ENCODE measurements at regions not wholly inside any gene's neighbourhood (a gene's known extent, or its start where the extent isn't known, plus 50 kb on each side); places are given as distances from the start of the nearest gene placed in this dataset.

DNA sequence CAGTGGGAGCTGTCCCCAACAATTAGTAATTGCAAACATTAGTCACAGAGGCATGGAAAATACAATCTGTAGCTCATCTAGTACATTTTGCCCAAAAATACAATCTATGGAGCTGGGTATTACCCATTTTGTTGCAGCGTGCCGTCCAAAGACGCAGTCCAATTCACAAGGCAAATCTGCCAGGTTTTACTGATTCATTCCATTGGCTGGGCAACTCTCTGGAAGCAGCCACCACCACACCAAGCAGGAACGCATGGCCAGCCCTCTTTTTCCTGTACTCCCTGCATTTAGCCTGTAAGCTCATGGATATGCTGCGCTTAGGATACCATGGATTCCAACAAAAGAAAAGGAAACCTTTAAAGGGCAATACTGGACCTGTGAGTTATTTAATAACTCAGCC is 60.5 kb upstream of the ARRDC4 start:
- no peak for DNase-seq (ENCODE audit: low spot score)
- Mint-ChIP-seq H3K9me3 (no peaks in the 10 kb centered on the region), H3K4me1 (peaks cover 4% of the 10 kb centered on the region), H3K27ac (no peak overlapping the region), H3K27me3 (ENCODE audit: low read depth) (peaks cover 2% of the 10 kb centered on the region), H3K36me3 (no peaks in the 10 kb centered on the region), H3K4me3 (no peak overlapping the region)
- ATAC-seq: no peak
- ChIA-PET CTCF (interaction anchor here (0.7 to 4.4 kb wide), 12 partner anchors 11 to 528 kb away, joined by 3 to 51 read pairs (median 5); no protein-coding TSS in a partner anchor), POLR2A (no interaction called here)
- TF ChIP-seq, protein P1, sequence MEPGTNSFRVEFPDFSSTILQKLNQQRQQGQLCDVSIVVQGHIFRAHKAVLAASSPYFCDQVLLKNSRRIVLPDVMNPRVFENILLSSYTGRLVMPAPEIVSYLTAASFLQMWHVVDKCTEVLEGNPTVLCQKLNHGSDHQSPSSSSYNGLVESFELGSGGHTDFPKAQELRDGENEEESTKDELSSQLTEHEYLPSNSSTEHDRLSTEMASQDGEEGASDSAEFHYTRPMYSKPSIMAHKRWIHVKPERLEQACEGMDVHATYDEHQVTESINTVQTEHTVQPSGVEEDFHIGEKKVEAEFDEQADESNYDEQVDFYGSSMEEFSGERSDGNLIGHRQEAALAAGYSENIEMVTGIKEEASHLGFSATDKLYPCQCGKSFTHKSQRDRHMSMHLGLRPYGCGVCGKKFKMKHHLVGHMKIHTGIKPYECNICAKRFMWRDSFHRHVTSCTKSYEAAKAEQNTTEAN (CRISPR knock-in tag; IDR thresholded peaks at IDR 0.05): no peak
- TF ChIP-seq, protein P2, sequence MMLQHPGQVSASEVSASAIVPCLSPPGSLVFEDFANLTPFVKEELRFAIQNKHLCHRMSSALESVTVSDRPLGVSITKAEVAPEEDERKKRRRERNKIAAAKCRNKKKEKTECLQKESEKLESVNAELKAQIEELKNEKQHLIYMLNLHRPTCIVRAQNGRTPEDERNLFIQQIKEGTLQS (CRISPR knock-in tag; conservative IDR thresholded peaks at IDR 0.05): no peak
- TF ChIP-seq SMAD3 (CRISPR knock-in tag; IDR thresholded peaks at IDR 0.05; ENCODE audit: borderline replicate concordance) (no peak), IRF2 (CRISPR knock-in tag; IDR thresholded peaks at IDR 0.05; ENCODE audit: borderline replicate concordance, low read depth) (no peak), FOXP1 (CRISPR knock-in tag; IDR thresholded peaks at IDR 0.05; ENCODE audit: borderline replicate concordance) (no peak), ZNF219 (CRISPR knock-in tag; IDR thresholded peaks at IDR 0.05; ENCODE audit: borderline replicate concordance) (no peak), AR (CRISPR knock-in tag; IDR thresholded peaks at IDR 0.05) (no peak), ELF4 (CRISPR knock-in tag; IDR thresholded peaks at IDR 0.05; ENCODE audit: low read depth) (no peak)
- TF ChIP-seq, protein P3, sequence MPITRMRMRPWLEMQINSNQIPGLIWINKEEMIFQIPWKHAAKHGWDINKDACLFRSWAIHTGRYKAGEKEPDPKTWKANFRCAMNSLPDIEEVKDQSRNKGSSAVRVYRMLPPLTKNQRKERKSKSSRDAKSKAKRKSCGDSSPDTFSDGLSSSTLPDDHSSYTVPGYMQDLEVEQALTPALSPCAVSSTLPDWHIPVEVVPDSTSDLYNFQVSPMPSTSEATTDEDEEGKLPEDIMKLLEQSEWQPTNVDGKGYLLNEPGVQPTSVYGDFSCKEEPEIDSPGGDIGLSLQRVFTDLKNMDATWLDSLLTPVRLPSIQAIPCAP (CRISPR knock-in tag; IDR thresholded peaks at IDR 0.05): no peak
- TF ChIP-seq, protein P4, sequence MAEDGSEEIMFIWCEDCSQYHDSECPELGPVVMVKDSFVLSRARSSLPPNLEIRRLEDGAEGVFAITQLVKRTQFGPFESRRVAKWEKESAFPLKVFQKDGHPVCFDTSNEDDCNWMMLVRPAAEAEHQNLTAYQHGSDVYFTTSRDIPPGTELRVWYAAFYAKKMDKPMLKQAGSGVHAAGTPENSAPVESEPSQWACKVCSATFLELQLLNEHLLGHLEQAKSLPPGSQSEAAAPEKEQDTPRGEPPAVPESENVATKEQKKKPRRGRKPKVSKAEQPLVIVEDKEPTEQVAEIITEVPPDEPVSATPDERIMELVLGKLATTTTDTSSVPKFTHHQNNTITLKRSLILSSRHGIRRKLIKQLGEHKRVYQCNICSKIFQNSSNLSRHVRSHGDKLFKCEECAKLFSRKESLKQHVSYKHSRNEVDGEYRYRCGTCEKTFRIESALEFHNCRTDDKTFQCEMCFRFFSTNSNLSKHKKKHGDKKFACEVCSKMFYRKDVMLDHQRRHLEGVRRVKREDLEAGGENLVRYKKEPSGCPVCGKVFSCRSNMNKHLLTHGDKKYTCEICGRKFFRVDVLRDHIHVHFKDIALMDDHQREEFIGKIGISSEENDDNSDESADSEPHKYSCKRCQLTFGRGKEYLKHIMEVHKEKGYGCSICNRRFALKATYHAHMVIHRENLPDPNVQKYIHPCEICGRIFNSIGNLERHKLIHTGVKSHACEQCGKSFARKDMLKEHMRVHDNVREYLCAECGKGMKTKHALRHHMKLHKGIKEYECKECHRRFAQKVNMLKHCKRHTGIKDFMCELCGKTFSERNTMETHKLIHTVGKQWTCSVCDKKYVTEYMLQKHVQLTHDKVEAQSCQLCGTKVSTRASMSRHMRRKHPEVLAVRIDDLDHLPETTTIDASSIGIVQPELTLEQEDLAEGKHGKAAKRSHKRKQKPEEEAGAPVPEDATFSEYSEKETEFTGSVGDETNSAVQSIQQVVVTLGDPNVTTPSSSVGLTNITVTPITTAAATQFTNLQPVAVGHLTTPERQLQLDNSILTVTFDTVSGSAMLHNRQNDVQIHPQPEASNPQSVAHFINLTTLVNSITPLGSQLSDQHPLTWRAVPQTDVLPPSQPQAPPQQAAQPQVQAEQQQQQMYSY (CRISPR knock-in tag; IDR thresholded peaks at IDR 0.05): no peak
- TF ChIP-seq, protein P5, sequence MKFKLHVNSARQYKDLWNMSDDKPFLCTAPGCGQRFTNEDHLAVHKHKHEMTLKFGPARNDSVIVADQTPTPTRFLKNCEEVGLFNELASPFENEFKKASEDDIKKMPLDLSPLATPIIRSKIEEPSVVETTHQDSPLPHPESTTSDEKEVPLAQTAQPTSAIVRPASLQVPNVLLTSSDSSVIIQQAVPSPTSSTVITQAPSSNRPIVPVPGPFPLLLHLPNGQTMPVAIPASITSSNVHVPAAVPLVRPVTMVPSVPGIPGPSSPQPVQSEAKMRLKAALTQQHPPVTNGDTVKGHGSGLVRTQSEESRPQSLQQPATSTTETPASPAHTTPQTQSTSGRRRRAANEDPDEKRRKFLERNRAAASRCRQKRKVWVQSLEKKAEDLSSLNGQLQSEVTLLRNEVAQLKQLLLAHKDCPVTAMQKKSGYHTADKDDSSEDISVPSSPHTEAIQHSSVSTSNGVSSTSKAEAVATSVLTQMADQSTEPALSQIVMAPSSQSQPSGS (CRISPR knock-in tag; IDR thresholded peaks at IDR 0.05; ENCODE audit: borderline replicate concordance, low read depth): no peak
- TF ChIP-seq, protein P6, sequence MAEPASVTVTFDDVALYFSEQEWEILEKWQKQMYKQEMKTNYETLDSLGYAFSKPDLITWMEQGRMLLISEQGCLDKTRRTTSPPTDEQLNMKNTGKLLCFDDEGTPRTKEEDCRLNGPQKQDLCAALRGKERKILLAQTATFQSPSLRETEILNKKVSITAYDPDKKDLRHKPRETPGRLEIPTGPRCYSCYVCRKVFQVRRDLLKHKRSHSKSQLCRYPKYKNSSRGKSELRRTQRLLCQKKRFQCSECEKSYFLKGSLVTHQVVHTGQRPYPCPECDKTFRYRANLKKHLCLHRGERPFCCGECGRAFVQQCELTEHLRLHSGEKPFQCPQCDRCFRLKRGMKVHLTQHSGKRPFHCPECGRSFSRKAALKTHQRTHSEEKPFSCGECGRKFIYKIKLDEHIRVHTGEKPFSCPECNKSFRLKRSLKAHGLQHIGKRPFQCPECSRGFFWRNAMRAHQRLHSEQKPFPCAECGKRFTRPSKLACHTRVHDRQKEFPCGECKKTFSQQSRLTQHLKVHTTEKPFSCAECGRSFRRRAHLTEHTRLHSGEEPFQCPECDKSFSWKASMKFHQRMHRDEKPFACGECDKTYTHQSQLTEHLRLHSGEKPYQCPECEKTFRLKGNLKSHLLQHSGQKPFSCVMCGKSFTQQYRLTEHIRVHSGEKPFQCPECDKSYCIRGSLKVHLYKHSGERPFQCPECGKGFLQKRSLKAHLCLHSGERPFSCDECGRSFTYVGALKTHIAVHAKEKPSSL (CRISPR knock-in tag; conservative IDR thresholded peaks at IDR 0.05): no peak

Measured in WTC11 (cell line).